ENCODE measurements at regions not wholly inside any gene's neighbourhood (a gene's known extent, or its start where the extent isn't known, plus 50 kb on each side); places are given as distances from the start of the nearest gene placed in this dataset.

DNA sequence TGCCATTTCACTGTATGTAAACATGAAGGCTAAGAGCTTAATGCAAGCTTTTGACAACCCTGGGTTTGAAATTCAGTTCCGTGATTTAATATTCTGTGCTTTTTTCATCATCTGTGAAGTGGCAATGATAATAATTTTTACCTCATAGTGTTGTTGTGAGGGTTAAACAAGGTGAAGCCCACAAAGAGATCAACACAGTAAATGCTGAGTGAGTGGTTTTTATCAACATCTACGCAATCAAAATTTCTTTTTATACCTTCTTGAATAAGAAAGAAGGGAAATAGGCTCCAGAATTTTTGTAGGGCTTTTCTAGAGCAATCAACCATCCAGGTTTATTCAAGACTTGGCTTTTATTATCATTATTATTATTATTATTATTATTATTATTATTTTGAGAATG is 490.8 kb downstream of the SOX5 start:
- no peak for DNase-seq (ENCODE audit: extremely low read depth in 1 of 11, low read depth in 9 of 11, low spot score in 4 of 11)

DNA sequence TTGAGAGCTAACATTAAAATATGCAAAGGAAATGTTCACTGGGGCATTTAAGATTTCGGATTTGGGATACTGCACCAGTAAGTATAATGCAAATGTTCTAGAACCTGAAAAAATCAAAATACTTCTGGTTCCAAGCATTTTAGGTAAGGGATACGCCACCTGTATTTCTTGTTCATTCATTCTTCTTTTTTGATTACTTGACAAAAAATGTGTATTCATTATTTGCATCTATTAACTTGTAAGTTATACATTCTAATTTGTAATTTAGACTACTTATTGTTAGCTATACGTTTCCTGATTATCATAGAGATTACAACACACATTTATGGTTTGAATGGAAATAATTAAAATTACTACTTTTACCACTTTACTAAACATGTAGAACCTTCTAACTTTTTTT is 486.9 kb downstream of the SOX5 start:
- DNase-seq (ENCODE audit: extremely low read depth in 1 of 11, low read depth in 9 of 11, low spot score in 4 of 11), result no peak

DNA sequence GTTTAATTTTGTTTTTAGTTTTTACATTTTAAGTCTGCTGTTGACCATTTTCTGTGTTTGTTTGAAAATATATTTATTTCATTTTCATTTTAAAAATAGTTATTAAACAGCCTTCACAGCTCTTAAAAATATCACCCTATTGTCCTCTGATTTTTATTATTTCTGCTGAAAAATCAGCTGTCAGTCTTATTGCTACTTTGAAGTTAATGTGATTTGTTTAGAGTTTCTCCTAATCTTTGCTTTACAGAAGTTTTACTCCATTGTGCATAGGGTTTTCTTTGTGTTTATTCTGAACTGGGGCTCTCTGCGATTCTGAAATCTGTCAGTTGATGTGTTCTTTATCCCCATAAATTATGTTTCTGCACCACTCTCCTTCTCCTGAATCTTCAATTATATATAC is 486.3 kb downstream of the SOX5 start:
- no peak for DNase-seq (ENCODE audit: extremely low read depth in 1 of 11, low read depth in 9 of 11, low spot score in 4 of 11)

DNA sequence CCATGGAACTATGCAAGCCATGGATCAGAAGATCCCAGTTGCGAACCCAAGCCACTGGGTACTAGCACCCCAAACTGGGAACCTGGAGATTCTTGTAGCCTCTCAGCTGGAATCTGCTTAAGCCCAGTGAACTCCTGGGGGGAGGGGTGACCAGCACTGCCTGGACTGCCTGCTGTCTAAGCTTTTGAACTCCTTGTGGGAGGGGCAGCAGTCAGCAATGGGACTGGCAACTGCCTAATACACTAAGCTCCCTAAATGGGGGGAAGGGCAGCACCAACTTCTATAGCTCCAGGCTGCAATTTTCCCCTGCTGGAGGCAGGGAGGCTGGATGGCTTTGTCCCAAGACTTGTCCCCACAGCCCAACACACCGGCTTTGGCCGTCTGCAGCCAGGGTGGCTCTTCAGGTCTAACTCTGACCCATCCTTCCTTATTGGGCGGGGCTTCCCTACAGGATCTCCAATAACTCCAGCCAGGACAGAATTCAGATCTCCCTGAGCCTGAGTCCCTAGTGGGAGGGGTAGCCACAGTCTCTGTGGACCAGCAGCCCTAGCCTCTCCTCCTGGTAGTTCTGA is 485.1 kb downstream of the SOX5 start:
- no peak for DNase-seq (ENCODE audit: extremely low read depth in 1 of 11, low read depth in 9 of 11, low spot score in 4 of 11)

DNA sequence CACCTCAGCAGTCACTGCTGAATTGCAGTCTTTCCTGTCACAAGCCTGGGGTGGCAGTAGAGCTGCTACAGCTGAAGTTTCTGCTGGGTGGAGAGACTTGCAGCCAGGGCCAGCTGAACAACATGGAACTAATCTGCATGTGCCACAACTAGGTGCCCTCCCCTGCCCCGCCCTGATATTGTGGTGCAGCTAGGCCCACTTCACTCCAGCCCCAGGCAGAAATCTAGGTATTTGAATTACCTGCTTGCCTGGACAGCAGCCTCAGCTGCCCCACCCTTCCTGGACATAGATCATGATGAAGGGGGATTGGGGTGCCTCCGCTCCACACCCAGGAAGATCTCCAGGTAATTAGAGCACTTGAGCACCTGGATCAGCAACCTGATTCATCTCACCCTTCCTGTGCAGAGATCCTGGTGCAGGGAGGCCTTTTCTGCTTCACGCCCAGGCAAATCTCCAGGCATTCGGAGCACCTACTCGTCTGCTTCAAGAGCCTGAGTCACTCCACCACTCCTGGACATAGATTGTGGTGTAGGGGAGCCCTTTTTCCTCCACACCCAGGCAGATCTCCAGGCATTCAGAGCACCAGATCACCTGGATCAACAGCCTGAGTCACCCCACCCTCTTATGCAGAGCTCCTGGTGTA is 477.0 kb downstream of the SOX5 start:
- no peak for DNase-seq (ENCODE audit: extremely low read depth in 1 of 11, low read depth in 9 of 11, low spot score in 4 of 11)

DNA sequence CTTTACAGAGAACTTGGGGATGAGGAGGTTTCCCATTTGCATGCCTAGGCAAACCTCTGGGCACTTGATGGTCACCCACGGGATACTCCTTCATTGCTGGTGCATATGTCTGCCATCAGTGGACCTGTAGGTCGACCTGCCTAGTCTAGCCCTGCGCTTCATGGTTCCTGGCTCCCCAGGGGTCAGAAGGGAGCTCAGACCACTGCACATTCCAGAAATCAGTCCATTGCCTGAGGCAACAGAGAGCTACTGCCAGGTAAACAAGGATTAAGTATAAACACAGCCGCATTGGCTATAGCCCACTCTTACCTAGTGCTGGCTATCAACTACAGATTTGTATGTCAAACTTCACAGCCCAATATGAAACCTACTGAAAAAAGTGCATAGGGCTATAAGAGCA is 476.4 kb downstream of the SOX5 start:
- no peak for DNase-seq (ENCODE audit: extremely low read depth in 1 of 11, low read depth in 9 of 11, low spot score in 4 of 11)

DNA sequence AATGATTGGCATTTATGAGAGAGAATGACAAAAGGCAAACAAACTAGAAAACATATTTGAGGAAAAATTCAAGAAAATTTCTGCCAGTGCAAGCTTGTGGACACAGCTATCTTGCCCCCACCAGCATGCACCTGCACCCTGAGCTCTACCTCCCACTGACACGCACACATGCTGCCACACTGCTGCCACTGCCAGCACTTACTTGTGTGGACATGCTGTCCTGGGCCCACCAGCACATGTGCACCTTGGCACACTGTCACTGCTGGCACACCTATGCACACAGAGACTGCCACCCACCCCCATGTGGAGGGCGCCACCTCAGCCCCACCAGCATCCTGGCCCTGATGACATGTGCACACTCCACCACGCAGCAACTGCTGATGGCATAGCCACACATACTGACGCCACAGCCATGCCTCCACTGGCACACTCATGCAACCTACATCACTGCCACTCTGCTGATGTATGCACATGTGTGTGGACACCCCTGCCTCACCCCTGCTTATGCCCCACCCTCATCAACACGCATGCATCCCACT is 475.0 kb downstream of the SOX5 start:
- DNase-seq (ENCODE audit: extremely low read depth in 1 of 11, low read depth in 9 of 11, low spot score in 4 of 11), result no peak
